Lower lobe of right lung (tissue), 2 donors: ENCODE measurements at regions not wholly inside any gene's neighbourhood (a gene's known extent, or its start where the extent isn't known, plus 50 kb on each side); places are given as distances from the start of the nearest gene placed in this dataset.

Experiments
- ATAC-seq, 2 donors: fragments of 200-7000 bp; cut with Tn5 transposase; one replicate each; pipeline ENCODE4 v1.9.1; 2020 to 2022; ENCODE audit warnings: mild to moderate bottlenecking in 2 of 2, moderate library complexity in 2 of 2
- DNase-seq: peaks from one replicate; pipeline ENCODE4 v3.0.0-alpha.2; 2020
- H3K27ac ChIP-seq: fragments of 200-600 bp; one replicate; pipeline ENCODE4 v1.8.0; 2022
- H3K27me3 ChIP-seq: fragments of 200-600 bp; one replicate; pipeline ENCODE4 v1.8.0; 2022; ENCODE audit warnings: low read depth
- H3K36me3 ChIP-seq: fragments of 200-600 bp; one replicate; pipeline ENCODE4 v1.8.0; 2022; ENCODE audit warnings: mild to moderate bottlenecking
- H3K4me1 ChIP-seq: fragments of 200-600 bp; one replicate; pipeline ENCODE4 v1.8.0; 2022
- H3K4me3 ChIP-seq: fragments of 200-600 bp; one replicate; pipeline ENCODE4 v1.8.0; 2022; ENCODE audit warnings: mild to moderate bottlenecking
- H3K9me3 ChIP-seq: fragments of 200-600 bp; one replicate; pipeline ENCODE4 v1.8.0; 2022
- intact Hi-C: fragments of 100-400 bp; cut with DNase I; formaldehyde crosslinking; loops from one replicate; pipeline ENCODE4 v1.11.0; 2022
- TF ChIP-seq, protein P1 (sequence below): fragments of 200-600 bp; IDR thresholded peaks from one replicate; pipeline ENCODE4 v1.8.0; 2022; ENCODE audit warnings: antibody characterized with exemption, mild to moderate bottlenecking
- donor health status: DM: no; HTN: yes; CAD: no; lungs with severe emphysema.

DNA sequence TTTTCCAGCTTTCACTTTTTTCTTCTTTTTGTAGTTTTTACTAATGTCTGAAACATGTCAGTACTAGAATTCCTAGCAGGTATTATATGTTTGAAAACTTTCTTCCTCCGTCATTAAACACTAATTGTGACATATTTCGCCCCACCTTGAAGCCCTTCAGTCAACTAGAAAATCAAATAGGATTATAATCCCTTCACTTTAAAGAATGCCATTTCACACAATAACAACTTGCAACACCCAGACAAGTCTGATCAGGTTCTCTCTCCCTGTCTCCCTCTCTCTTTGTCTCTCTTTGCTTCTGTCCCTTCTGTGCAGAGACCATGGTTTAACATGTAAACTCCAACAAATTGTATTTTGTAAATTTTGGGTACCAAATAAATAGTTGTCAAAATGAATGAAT lies 373.5 kb downstream of the SEMA3D start:
- no peaks in the 10 kb centered on the region for H3K27me3 ChIP-seq
- no peak overlapping the region for H3K27ac ChIP-seq
- TF ChIP-seq, protein P1, sequence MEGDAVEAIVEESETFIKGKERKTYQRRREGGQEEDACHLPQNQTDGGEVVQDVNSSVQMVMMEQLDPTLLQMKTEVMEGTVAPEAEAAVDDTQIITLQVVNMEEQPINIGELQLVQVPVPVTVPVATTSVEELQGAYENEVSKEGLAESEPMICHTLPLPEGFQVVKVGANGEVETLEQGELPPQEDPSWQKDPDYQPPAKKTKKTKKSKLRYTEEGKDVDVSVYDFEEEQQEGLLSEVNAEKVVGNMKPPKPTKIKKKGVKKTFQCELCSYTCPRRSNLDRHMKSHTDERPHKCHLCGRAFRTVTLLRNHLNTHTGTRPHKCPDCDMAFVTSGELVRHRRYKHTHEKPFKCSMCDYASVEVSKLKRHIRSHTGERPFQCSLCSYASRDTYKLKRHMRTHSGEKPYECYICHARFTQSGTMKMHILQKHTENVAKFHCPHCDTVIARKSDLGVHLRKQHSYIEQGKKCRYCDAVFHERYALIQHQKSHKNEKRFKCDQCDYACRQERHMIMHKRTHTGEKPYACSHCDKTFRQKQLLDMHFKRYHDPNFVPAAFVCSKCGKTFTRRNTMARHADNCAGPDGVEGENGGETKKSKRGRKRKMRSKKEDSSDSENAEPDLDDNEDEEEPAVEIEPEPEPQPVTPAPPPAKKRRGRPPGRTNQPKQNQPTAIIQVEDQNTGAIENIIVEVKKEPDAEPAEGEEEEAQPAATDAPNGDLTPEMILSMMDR = no peak
- H3K9me3 ChIP-seq = no peaks in the 10 kb centered on the region
- no peaks in the 10 kb centered on the region for H3K4me1 ChIP-seq
- no peaks in the 10 kb centered on the region for H3K36me3 ChIP-seq
- ATAC-seq (no peak), DNase-seq (no peak)
- intact Hi-C loops = no loop called here
- H3K4me3 ChIP-seq = no peak overlapping the region

- Histone ChIP-seq H3K9me3 (no peaks in the 10 kb centered on the region), H3K4me3 (no peak overlapping the region), H3K36me3 (no peaks in the 10 kb centered on the region), H3K27ac (no peak overlapping the region), H3K27me3 (no peaks in the 10 kb centered on the region), H3K4me1 (no peaks in the 10 kb centered on the region)
- no peak for ATAC-seq
- TF ChIP-seq, protein P1 = no peak
- DNase-seq = no peak
- intact Hi-C loops = no loop called here
Observed at GRCh38 chr7:84812021-84812420, 374.8 kb downstream of the SEMA3D start.

- Histone ChIP-seq H3K27me3 (no peaks in the 10 kb centered on the region), H3K36me3 (no peaks in the 10 kb centered on the region)
- intact Hi-C loops = no loop called here
Observed at GRCh38 chr7:84811362-84811761, 375.5 kb downstream of the SEMA3D start.

GRCh38 chr7:84809877-84810276 lies 377.0 kb downstream of the SEMA3D start:
- TF ChIP-seq, protein P1 = no peak
- ATAC-seq (no peak), DNase-seq (no peak)
- Histone ChIP-seq H3K9me3 (no peaks in the 10 kb centered on the region), H3K4me3 (no peak overlapping the region), H3K36me3 (no peaks in the 10 kb centered on the region), H3K27ac (no peak overlapping the region), H3K27me3 (no peaks in the 10 kb centered on the region), H3K4me1 (no peaks in the 10 kb centered on the region)
- intact Hi-C loops = no loop called here

More at GRCh38 chr7:84811362-84811761, 375.5 kb downstream of the SEMA3D start:
- DNase-seq (no peak), ATAC-seq (no peak)
- Histone ChIP-seq H3K4me3 (no peak overlapping the region), H3K27ac (no peak overlapping the region), H3K4me1 (no peaks in the 10 kb centered on the region), H3K9me3 (no peaks in the 10 kb centered on the region)
- TF ChIP-seq, protein P1 = no peak

DNA sequence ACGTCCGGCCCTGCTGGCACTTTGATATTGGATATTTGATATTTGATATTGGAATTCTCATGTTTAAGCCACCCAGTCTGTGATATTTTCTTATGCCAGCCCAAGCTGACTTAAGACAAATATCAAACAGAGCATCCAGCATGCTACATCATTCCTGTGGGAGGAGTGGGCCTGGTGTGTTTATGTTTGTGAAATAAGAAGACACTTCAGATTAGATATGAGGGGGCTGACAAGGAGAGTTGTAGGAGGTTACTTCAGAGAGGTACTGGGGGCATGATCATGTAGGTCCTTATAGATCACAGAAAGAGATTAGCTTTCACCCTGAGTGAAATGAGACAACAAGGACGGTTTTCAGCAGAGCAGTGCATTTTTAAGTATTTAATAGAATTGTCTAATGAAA lies 382.9 kb downstream of the SEMA3D start:
- Histone ChIP-seq H3K36me3 (no peaks in the 10 kb centered on the region), H3K4me3 (no peak overlapping the region), H3K27me3 (no peaks in the 10 kb centered on the region), H3K9me3 (no peaks in the 10 kb centered on the region), H3K27ac (no peak overlapping the region), H3K4me1 (no peaks in the 10 kb centered on the region)
- TF ChIP-seq, protein P1 = no peak
- intact Hi-C loops = no loop called here
- DNase-seq = no peak
- no peak for ATAC-seq

- H3K27ac ChIP-seq = no peak overlapping the region
- H3K27me3 ChIP-seq = no peaks in the 10 kb centered on the region
- TF ChIP-seq, protein P1 = no peak
- intact Hi-C loops = no loop called here
- ATAC-seq (no peak), DNase-seq (no peak)
- no peaks in the 10 kb centered on the region for H3K36me3 ChIP-seq
- H3K9me3 ChIP-seq = peaks cover 5% of the 10 kb centered on the region
- H3K4me1 ChIP-seq = no peaks in the 10 kb centered on the region
- H3K4me3 ChIP-seq = no peak overlapping the region
Observed at GRCh38 chr7:84801396-84801795, 385.5 kb downstream of the SEMA3D start.
